Ectodermal cell (in vitro differentiated cells): ENCODE measurements at regions not wholly inside any gene's neighbourhood (a gene's known extent, or its start where the extent isn't known, plus 50 kb on each side); places are given as distances from the start of the nearest gene placed in this dataset.

ENCODE experiments used
- H3K27ac ChIP-seq: 2 replicates; pipeline ENCODE4 v1.7.0; 2013; ENCODE audit warnings: mild to moderate bottlenecking, low read depth, low read length; ENCODE audit not compliant: insufficient read depth, poor library complexity, severe bottlenecking
- H3K27me3 ChIP-seq: 2 replicates; pipeline ENCODE4 v1.7.0; 2013; ENCODE audit warnings: mild to moderate bottlenecking, low read length; ENCODE audit not compliant: insufficient read depth, control insufficient read depth, poor library complexity, severe bottlenecking
- H3K36me3 ChIP-seq: one replicate; pipeline ENCODE4 v1.7.0; 2013; ENCODE audit warnings: low read length; ENCODE audit not compliant: control insufficient read depth, insufficient read depth
- H3K4me1 ChIP-seq: one replicate; pipeline ENCODE4 v1.7.0; 2013; ENCODE audit warnings: low read length; ENCODE audit not compliant: control insufficient read depth, insufficient read depth
- H3K4me3 ChIP-seq: 2 replicates; pipeline ENCODE4 v1.7.0; 2013; ENCODE audit warnings: low read depth, low read length, control low read depth; ENCODE audit not compliant: insufficient read depth
- H3K9me3 ChIP-seq: 2 replicates; pipeline ENCODE4 v1.7.0; 2013; ENCODE audit warnings: mild to moderate bottlenecking, low read length, moderate library complexity; ENCODE audit not compliant: control insufficient read depth
- WGBS, 2 experiments: methylation state at CpG; one replicate each; pipeline ENCODE4 v1.1.7; 2013; ENCODE audit warnings: missing lambda C conversion rate in 2 of 2; 5-methylcytosine and 5-hydroxymethylcytosine counted together

- Histone ChIP-seq H3K36me3 (no peaks in the 10 kb centered on the region), H3K27me3 (no peaks in the 10 kb centered on the region), H3K4me3 (no peak overlapping the region), H3K27ac (no peak overlapping the region), H3K9me3 (no peaks in the 10 kb centered on the region), H3K4me1 (no peaks in the 10 kb centered on the region)
- WGBS, 2 experiments = 86 to 88% methylated on average over 2 of the region's 2 CpGs
Observed at GRCh38 chr20:11799281-11799684, 118.4 kb upstream of the BTBD3 start.

- no peak overlapping the region for H3K27ac ChIP-seq
- no peaks in the 10 kb centered on the region for H3K36me3 ChIP-seq
- no peaks in the 10 kb centered on the region for H3K9me3 ChIP-seq
- H3K4me3 ChIP-seq = no peak overlapping the region
- WGBS, 2 experiments = 92 to 95% methylated on average over 3 of the region's 4 CpGs
- peaks cover 6% of the 10 kb centered on the region for H3K27me3 ChIP-seq
- peaks cover 18% of the 10 kb centered on the region for H3K4me1 ChIP-seq
Observed at GRCh38 chr20:11807054-11808048, 110.3 kb upstream of the BTBD3 start.

- Histone ChIP-seq H3K9me3 (no peaks in the 10 kb centered on the region), H3K4me3 (no peak overlapping the region), H3K4me1 (peaks cover 18% of the 10 kb centered on the region), H3K27me3 (peaks cover 7% of the 10 kb centered on the region), H3K36me3 (no peaks in the 10 kb centered on the region), H3K27ac (no peak overlapping the region)
- 92 to 95% methylated on average over 5 of the region's 5 CpGs for WGBS, 2 experiments
Observed at GRCh38 chr20:11808841-11809240, 108.9 kb upstream of the BTBD3 start.

- WGBS, 2 experiments = 29 to 40% methylated on average over 4 of the region's 4 CpGs
- peaks cover 7% of the 10 kb centered on the region for H3K27me3 ChIP-seq
- no peak overlapping the region for H3K27ac ChIP-seq
- H3K4me1 ChIP-seq = peaks cover 18% of the 10 kb centered on the region
- no peaks in the 10 kb centered on the region for H3K9me3 ChIP-seq
- no peak overlapping the region for H3K4me3 ChIP-seq
- no peaks in the 10 kb centered on the region for H3K36me3 ChIP-seq
Observed at GRCh38 chr20:11810311-11811083, 107.2 kb upstream of the BTBD3 start.

GRCh38 chr20:11813106-11813890 is 104.4 kb upstream of the BTBD3 start:
- H3K9me3 ChIP-seq = no peaks in the 10 kb centered on the region
- H3K36me3 ChIP-seq = no peaks in the 10 kb centered on the region
- peaks cover 7% of the 10 kb centered on the region for H3K27me3 ChIP-seq
- no peak overlapping the region for H3K27ac ChIP-seq
- WGBS, 2 experiments = 93 to 96% methylated on average over 14 of the region's 14 CpGs
- no peak overlapping the region for H3K4me3 ChIP-seq
- peaks cover 12% of the 10 kb centered on the region for H3K4me1 ChIP-seq

GRCh38 chr20:11814267-11814666 is 103.4 kb upstream of the BTBD3 start:
- 92 to 96% methylated on average over 2 to 3 of the region's 3 CpGs for WGBS, 2 experiments
- Histone ChIP-seq H3K27me3 (peaks cover 7% of the 10 kb centered on the region), H3K9me3 (no peaks in the 10 kb centered on the region), H3K4me1 (peaks cover 12% of the 10 kb centered on the region), H3K36me3 (no peaks in the 10 kb centered on the region), H3K27ac (no peak overlapping the region), H3K4me3 (no peak overlapping the region)

- 100% methylated on average over 1 of the region's 1 CpG; no CpG with 5 or more reads in 1 of the 2 experiments for WGBS, 2 experiments
- no peak overlapping the region for H3K27ac ChIP-seq
- H3K4me3 ChIP-seq = no peak overlapping the region
- H3K9me3 ChIP-seq = no peaks in the 10 kb centered on the region
- no peaks in the 10 kb centered on the region for H3K36me3 ChIP-seq
- no peaks in the 10 kb centered on the region for H3K4me1 ChIP-seq
- no peaks in the 10 kb centered on the region for H3K27me3 ChIP-seq
Observed at GRCh38 chr20:11820838-11821237, 96.9 kb upstream of the BTBD3 start.

- H3K27ac ChIP-seq = no peak overlapping the region
- no peaks in the 10 kb centered on the region for H3K9me3 ChIP-seq
- no peaks in the 10 kb centered on the region for H3K36me3 ChIP-seq
- no peak overlapping the region for H3K4me3 ChIP-seq
- H3K27me3 ChIP-seq = no peaks in the 10 kb centered on the region
- WGBS, 2 experiments = 83% methylated on average over 2 of the region's 2 CpGs; no CpG with 5 or more reads in 1 of the 2 experiments
- H3K4me1 ChIP-seq = no peaks in the 10 kb centered on the region
Observed at GRCh38 chr20:11822540-11822794, 95.2 kb upstream of the BTBD3 start.

- H3K4me3 ChIP-seq = no peak overlapping the region
- no peaks in the 10 kb centered on the region for H3K9me3 ChIP-seq
- no peaks in the 10 kb centered on the region for H3K4me1 ChIP-seq
- no peak overlapping the region for H3K27ac ChIP-seq
- WGBS, 2 experiments = 91 to 95% methylated on average over 4 of the region's 4 CpGs
- H3K36me3 ChIP-seq = no peaks in the 10 kb centered on the region
- H3K27me3 ChIP-seq = no peaks in the 10 kb centered on the region
Observed at GRCh38 chr20:11826334-11826733, 91.4 kb upstream of the BTBD3 start.

- H3K9me3 ChIP-seq = no peaks in the 10 kb centered on the region
- H3K4me3 ChIP-seq = no peak overlapping the region
- no peaks in the 10 kb centered on the region for H3K27me3 ChIP-seq
- H3K27ac ChIP-seq = no peak overlapping the region
- 89 to 92% methylated on average over 1 of the region's 1 CpG for WGBS, 2 experiments
- H3K36me3 ChIP-seq = no peaks in the 10 kb centered on the region
- H3K4me1 ChIP-seq = no peaks in the 10 kb centered on the region
Observed at GRCh38 chr20:11832397-11832796, 85.3 kb upstream of the BTBD3 start.
